ENCODE measurements at regions not wholly inside any gene's neighbourhood (a gene's known extent, or its start where the extent isn't known, plus 50 kb on each side); places are given as distances from the start of the nearest gene placed in this dataset.
"Not testable (repeated sequence)": the region's sequence is repeated elsewhere in the genome, so short reads cannot be mapped to it uniquely, and the experiment has no call there.

DNA sequence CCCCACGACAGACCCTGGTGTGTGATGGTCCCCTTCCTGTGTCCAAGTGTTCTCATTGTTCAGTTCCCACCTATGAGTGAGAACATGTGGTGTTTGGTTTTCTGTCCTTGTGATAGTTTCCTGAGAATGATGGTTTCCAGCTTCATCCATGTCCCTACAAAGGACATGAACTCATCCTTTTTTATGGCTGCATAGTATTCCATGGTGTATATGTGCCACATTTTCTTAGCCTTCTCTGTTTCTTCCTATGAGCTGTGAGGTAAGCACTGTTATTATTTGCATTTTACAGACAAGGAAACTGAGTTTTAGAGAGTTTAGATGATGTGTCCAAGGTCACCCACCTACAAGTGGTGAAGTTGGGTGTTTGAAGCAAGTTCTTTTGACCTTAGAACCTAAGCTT, 51.1 kb upstream of the BNC1 start:
- not testable (repeated sequence) for DNase-seq

DNA sequence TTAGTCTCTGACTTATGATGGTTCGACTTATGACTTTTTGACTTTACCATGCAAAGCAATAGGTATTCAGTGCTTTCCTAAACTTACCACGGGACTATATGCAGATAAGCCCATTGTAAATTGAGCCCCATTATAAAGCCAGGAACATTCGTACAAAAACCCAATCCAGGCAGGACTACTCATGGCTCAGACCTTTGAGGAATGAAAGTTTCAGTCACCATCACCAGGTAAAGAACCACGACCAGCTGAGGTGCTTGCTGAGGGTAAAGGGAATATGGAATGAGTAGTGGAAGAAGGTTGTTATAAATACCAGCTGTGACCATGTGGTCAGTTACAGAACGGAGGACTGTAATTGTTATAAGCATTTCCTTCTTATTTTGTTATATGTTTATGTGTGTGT, 54.9 kb upstream of the BNC1 start:
- DNase-seq, result no peak

- DNase-seq, result no peak
Observed at GRCh38 chr15:83340087-83340486, 55.6 kb upstream of the BNC1 start.

DNA sequence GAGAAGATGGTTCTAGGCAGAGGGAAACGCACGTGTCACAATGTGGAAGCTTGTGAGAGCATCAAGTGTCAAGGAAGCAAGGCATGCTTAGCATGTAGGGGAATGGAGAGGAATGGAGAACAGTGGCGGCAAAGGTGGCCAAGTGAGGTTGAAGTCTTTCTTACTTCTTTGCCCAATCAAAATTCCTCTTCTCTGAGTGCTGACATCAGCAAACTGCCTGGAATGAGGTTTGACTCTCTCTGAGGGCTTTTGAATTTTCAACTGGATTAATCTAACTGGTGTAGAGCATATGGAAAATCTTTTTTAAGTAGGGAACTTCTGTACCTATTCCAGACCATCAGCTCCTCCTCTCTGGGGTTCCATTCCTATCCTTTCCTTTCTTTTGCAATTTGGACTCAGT, 61.9 kb upstream of the BNC1 start:
- DNase-seq, result no peak

DNA sequence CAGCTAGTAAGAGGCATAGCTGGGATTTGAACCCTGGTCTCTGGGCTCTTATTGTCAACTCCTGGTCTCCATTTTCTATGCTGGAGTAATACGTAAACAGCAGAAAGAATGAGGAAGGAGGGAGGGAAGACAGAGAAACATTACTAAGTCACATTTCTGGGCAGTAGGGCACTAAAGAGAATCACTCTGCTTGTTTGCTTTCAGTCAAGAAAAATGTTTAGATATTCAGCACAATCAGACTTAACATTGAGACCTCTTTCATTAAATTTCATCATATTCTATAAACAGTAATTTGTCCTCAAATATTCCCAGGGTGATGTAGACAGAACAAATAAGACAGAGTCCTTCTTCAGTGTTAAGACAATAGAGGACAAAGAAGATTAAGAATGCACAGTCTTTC, 67.7 kb upstream of the BNC1 start:
- no peak for DNase-seq

- no peak for DNase-seq
Observed at GRCh38 chr15:83356501-83357399, 72.3 kb upstream of the BNC1 start.

- no peak for DNase-seq
Observed at GRCh38 chr15:83358972-83359564, 74.6 kb upstream of the BNC1 start.

DNA sequence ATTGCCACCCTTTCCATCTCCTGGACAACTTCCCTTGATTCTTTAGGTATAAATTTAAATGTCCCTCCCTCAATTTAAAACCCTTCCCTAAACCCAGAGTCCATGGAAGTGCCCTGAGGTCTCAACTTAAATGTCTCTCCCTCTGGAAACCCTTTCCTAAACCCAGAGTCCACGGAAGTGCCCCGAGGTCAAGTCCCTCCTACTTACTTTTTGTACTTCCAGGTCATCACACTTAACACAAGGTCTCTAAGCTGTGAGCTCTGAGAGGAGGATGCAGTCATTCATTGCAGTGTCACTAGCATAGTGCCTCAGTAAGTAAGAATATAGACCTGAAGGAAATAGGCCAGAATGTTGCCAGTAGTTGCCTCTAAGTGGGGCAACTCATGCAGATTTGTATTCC, 78.2 kb upstream of the BNC1 start:
- no peak for DNase-seq

GRCh38 chr15:83364501-83364900, 80.0 kb upstream of the BNC1 start:
- no peak for DNase-seq

DNA sequence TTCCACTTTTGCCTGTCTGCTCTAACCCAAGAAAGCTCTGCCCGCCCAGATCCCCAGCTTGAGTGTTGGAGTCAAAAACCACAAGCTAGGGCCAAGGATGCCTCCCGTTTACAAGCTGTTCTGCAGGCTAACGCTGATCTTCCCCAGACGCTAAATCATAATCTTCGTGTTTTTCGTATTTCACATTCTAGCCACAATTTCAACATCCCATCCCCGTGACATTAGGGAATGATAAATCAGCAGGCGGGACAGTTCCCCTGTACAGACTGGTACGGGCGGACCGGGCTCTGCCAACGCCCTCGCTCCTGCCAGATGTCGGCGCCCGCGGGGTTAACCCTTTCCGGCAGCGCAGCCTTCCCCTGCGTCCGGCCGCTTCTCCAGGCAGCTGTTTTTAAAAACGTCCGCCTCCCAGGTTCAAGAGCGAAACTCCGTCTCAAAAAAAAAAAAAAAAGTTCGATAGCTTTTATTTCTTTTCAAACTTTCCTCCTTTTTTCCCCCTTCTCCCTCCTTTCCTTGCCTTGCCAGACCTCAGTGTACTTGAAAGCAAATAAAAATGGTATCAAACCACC, 81.0 kb upstream of the BNC1 start:
- DNase-seq, result peak; percentile 16

GRCh38 chr15:83372434-83372891, 74.7 kb upstream of the SH3GL3 start:
- no peak for DNase-seq

- DNase-seq, result no peak
Observed at GRCh38 chr15:83378921-83379578, 68.1 kb upstream of the SH3GL3 start.

DNA sequence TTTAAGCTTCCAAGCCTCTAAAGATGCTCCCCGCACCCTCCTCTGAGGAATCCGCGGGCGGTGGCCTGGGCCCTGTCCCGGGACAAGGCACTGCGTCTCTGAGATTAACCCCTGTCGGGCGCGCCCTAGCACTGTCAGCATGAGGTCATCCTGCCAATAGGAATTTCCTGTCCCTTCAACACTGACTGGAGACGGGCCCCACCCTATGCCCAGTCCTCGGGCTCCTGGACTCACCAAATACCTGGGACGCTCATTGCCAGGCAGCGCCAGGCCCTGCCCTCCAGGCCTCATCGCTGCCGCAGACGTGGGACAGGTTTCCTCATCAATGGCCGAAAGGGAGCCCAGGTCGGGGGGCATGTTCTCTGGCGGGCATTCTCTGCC, 67.6 kb upstream of the SH3GL3 start:
- no peak for DNase-seq

DNA sequence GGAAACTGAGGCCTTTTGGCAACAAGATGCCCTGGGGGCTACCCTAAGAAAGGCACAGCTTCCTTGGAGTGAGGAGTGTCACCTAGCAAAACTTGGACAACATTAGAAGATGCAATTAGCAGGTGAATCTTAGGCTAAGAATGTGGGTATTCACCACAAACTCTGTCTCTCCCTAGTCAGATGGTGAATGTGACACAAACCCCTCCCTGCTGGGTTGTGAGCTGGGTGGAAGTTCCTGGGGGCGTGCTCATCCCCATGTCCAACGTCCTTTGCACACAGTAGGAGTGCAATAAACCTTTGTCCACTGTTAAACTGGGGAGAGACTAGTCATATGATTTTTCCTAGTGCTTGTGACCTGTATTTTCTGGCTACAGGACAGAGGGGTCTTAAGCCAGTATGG, 67.1 kb upstream of the SH3GL3 start:
- no peak for DNase-seq

DNA sequence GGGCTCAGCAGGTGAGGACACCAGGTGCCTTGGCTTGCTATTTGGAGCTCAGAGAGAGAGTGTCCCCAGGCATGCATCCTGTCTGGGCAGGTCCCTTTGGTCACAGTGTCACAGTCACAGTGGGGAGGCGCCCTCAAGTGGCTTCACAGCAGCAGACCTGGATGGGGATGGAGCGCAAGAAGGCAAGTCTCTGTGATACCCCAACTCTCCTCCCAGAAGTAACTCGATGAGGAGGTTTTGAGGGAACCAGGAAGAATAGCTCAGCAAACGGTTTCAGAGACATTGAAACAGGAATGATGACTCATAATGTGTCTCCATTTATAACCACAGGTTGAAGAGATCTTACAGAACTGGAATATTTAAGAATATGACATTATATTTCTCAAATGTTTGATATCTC, 66.5 kb upstream of the SH3GL3 start:
- DNase-seq, result peak; percentile 50

GRCh38 chr15:83383608-83384139, 63.5 kb upstream of the SH3GL3 start:
- not testable (repeated sequence) for DNase-seq

- no peak for DNase-seq
Observed at GRCh38 chr15:83396101-83396500, 51.0 kb upstream of the SH3GL3 start.
